ENCODE measurements at regions not wholly inside any gene's neighbourhood (a gene's known extent, or its start where the extent isn't known, plus 50 kb on each side); places are given as distances from the start of the nearest gene placed in this dataset.

GRCh38 chr2:23314687-23315086, 70.3 kb upstream of the KLHL29 start (continued):
- TF ChIP-seq ZNF232 (CRISPR knock-in tag; IDR thresholded peaks at IDR 0.05): no peak
- TF ChIP-seq CREB1 (CRISPR knock-in tag; IDR thresholded peaks at IDR 0.05): no peak
- no peak for TF ChIP-seq ZNF532 (CRISPR knock-in tag; IDR thresholded peaks at IDR 0.05; ENCODE audit: borderline replicate concordance)

GRCh38 chr2:23320058-23320457, 64.9 kb upstream of the KLHL29 start:
- POLR2A ChIA-PET: no interaction called here
- ATAC-seq: peak; percentile 53; the same call in 1 of the 2 replicates
- Mint-ChIP-seq H3K9me3 (no peaks in the 10 kb centered on the region), H3K27me3 (ENCODE audit: low read depth) (peaks cover 7% of the 10 kb centered on the region), H3K4me3 (no peak overlapping the region), H3K36me3 (no peaks in the 10 kb centered on the region), H3K4me1 (peaks cover 5% of the 10 kb centered on the region; the same call in 1 of the 2 replicates), H3K27ac (no peak overlapping the region)
- no peak for DNase-seq (ENCODE audit: low spot score)
- CTCF ChIA-PET: no interaction called here
- TF ChIP-seq NR1H2 (CRISPR knock-in tag; IDR thresholded peaks at IDR 0.05): no peak
- TF ChIP-seq ESRRA (CRISPR knock-in tag; IDR thresholded peaks at IDR 0.05; ENCODE audit: borderline replicate concordance): no peak
- no peak for TF ChIP-seq OVOL2 (CRISPR knock-in tag; IDR thresholded peaks at IDR 0.05; ENCODE audit: borderline replicate concordance)
- TF ChIP-seq MLX (CRISPR knock-in tag; IDR thresholded peaks at IDR 0.05): no peak
- TF ChIP-seq AFF4 (CRISPR knock-in tag; IDR thresholded peaks at IDR 0.05; ENCODE audit: borderline replicate concordance): no peak
- no peak for TF ChIP-seq HMGA2 (CRISPR knock-in tag; IDR thresholded peaks at IDR 0.05)
- no peak for TF ChIP-seq SMAD3 (CRISPR knock-in tag; IDR thresholded peaks at IDR 0.05; ENCODE audit: borderline replicate concordance)
- TF ChIP-seq PREB (CRISPR knock-in tag; IDR thresholded peaks at IDR 0.05; ENCODE audit: borderline replicate concordance): no peak
- no peak for TF ChIP-seq SP1 (CRISPR knock-in tag; conservative IDR thresholded peaks at IDR 0.05)
- TF ChIP-seq ZNF281 (CRISPR knock-in tag; IDR thresholded peaks at IDR 0.05): no peak
- no peak for TF ChIP-seq ZSCAN18 (CRISPR knock-in tag; IDR thresholded peaks at IDR 0.05)
- TF ChIP-seq E2F5 (CRISPR knock-in tag; IDR thresholded peaks at IDR 0.05): no peak
- TF ChIP-seq NR3C1 (CRISPR knock-in tag; conservative IDR thresholded peaks at IDR 0.05; ENCODE audit: low read depth): no peak
- no peak for TF ChIP-seq FOXP4 (CRISPR knock-in tag; IDR thresholded peaks at IDR 0.05)
- TF ChIP-seq TEAD4 (CRISPR knock-in tag; IDR thresholded peaks at IDR 0.05): no peak

Data from WTC11 (cell line).